Right cardiac atrium (tissue), 5 donors: ENCODE measurements at regions not wholly inside any gene's neighbourhood (a gene's known extent, or its start where the extent isn't known, plus 50 kb on each side); places are given as distances from the start of the nearest gene placed in this dataset.
A peak's percentile ranks its signal among the peaks of the same experiment; 100 is the strongest.

Source experiments
- ATAC-seq, 2 donors: fragments of 200-7000 bp; cut with Tn5 transposase; one replicate each; pipeline versions ENCODE4 v1.8.0 to v1.9.1; 2020; ENCODE audit warnings: moderate library complexity in 2 of 2, mild to moderate bottlenecking in 1 of 2
- DNase-seq, 3 donors: peaks; one replicate each; pipeline ENCODE4 v3.0.0-alpha.2; 2020
- H3K27ac ChIP-seq: one replicate; pipeline ENCODE4 v1.5.1; 2013; ENCODE audit warnings: mild to moderate bottlenecking, low read length, control low read depth, moderate library complexity
- H3K27me3 ChIP-seq: one replicate; pipeline ENCODE4 v1.6.1; 2013; ENCODE audit not compliant: control insufficient read depth, insufficient read depth
- H3K4me1 ChIP-seq: one replicate; pipeline ENCODE4 v1.6.1; 2013; ENCODE audit warnings: low read length; ENCODE audit not compliant: control insufficient read depth, insufficient read depth
- H3K4me3 ChIP-seq: one replicate; pipeline ENCODE4 v1.5.1; 2013; ENCODE audit warnings: low read length, control low read depth
- H3K9me3 ChIP-seq: one replicate; pipeline ENCODE4 v1.6.1; 2013; ENCODE audit warnings: low read length; ENCODE audit not compliant: control insufficient read depth
- WGBS: extraction: QIAGEN DNeasy Blood & Tissue Kit; methylation state at CpG from one replicate; pipeline ENCODE4 v1.1.7; 2013; 5-methylcytosine and 5-hydroxymethylcytosine counted together
- intact Hi-C, 4 donors: fragments of 100-400 bp; cut with DNase I; formaldehyde crosslinking; loops; one replicate each; pipeline versions ENCODE4 v1.11.0 to v1.14.0; 2022 to 2023
- donor health status: healthy with polysubstance abuse.
- donor health status: DM: no; HTN: yes; CAD: no.
- donor health status: DM: no; HTN: no; CAD: no.
- donor health status: DM: no; HTN: yes; CAD: no; lungs with severe emphysema.
- donor health status: DM: yes; HTN: yes; CAD: no.

- Histone ChIP-seq H3K4me1 (no peaks in the 10 kb centered on the region), H3K27ac (no peak overlapping the region), H3K4me3 (no peak overlapping the region), H3K27me3 (no peaks in the 10 kb centered on the region), H3K9me3 (no peaks in the 10 kb centered on the region)
- intact Hi-C loops: no loop called here
- ATAC-seq: no peak
- no peak for DNase-seq
- 91% methylated on average over 2 of the region's 2 CpGs for WGBS
These were observed 665.0 kb upstream of the RIOK2 start for GRCh38 chr5:97847920-97848631.

GRCh38 chr5:97851036-97851435 is 668.0 kb upstream of the RIOK2 start:
- DNase-seq (no peak), ATAC-seq (no peak)
- no peaks in the 10 kb centered on the region for H3K27me3 ChIP-seq
- WGBS: 87% methylated on average over 1 of the region's 1 CpG
- H3K9me3 ChIP-seq: no peaks in the 10 kb centered on the region
- no peak overlapping the region for H3K4me3 ChIP-seq
- H3K4me1 ChIP-seq: no peaks in the 10 kb centered on the region
- intact Hi-C loops: no loop called here
- no peak overlapping the region for H3K27ac ChIP-seq

GRCh38 chr5:97854871-97855762 is 672.1 kb upstream of the RIOK2 start:
- H3K9me3 ChIP-seq: no peaks in the 10 kb centered on the region
- intact Hi-C loops: no loop called here
- DNase-seq: peak; percentile 51 to 75 (median 65)
- no peaks in the 10 kb centered on the region for H3K4me1 ChIP-seq
- ATAC-seq: peak; percentile 89 to 91
- WGBS: 54% methylated on average over 9 of the region's 9 CpGs
- H3K4me3 ChIP-seq: no peak overlapping the region
- H3K27ac ChIP-seq: no peak overlapping the region
- no peaks in the 10 kb centered on the region for H3K27me3 ChIP-seq

- intact Hi-C loops: no loop called here
- no peaks in the 10 kb centered on the region for H3K9me3 ChIP-seq
- WGBS: 74% methylated on average over 2 of the region's 2 CpGs
- no peak overlapping the region for H3K4me3 ChIP-seq
- no peak overlapping the region for H3K27ac ChIP-seq
- H3K27me3 ChIP-seq: no peaks in the 10 kb centered on the region
- DNase-seq (no peak), ATAC-seq (no peak)
- no peaks in the 10 kb centered on the region for H3K4me1 ChIP-seq
These were observed 691.4 kb upstream of the RIOK2 start for GRCh38 chr5:97874491-97874890.

GRCh38 chr5:97876272-97876671 is 693.2 kb upstream of the RIOK2 start:
- DNase-seq: no peak
- WGBS: 34% methylated on average over 2 of the region's 2 CpGs
- intact Hi-C loops: no loop called here
- H3K4me1 ChIP-seq: no peaks in the 10 kb centered on the region
- H3K27me3 ChIP-seq: no peaks in the 10 kb centered on the region
- no peak overlapping the region for H3K27ac ChIP-seq
- peak in 1 of 2 donors; percentile 38 for ATAC-seq
- H3K9me3 ChIP-seq: no peaks in the 10 kb centered on the region
- H3K4me3 ChIP-seq: no peak overlapping the region

GRCh38 chr5:97877588-97877987 is 694.5 kb upstream of the RIOK2 start:
- H3K4me3 ChIP-seq: no peak overlapping the region
- ATAC-seq (no peak), DNase-seq (no peak)
- no peaks in the 10 kb centered on the region for H3K4me1 ChIP-seq
- no peaks in the 10 kb centered on the region for H3K27me3 ChIP-seq
- no peaks in the 10 kb centered on the region for H3K9me3 ChIP-seq
- 62% methylated on average over 3 of the region's 3 CpGs for WGBS
- intact Hi-C loops: no loop called here
- no peak overlapping the region for H3K27ac ChIP-seq

GRCh38 chr5:97888439-97888838 is 705.4 kb upstream of the RIOK2 start:
- Histone ChIP-seq H3K9me3 (no peaks in the 10 kb centered on the region), H3K4me1 (no peaks in the 10 kb centered on the region), H3K4me3 (no peak overlapping the region), H3K27me3 (no peaks in the 10 kb centered on the region), H3K27ac (no peak overlapping the region)
- WGBS: 61% methylated on average over 2 of the region's 2 CpGs
- no peak for DNase-seq
- intact Hi-C loops: no loop called here
- peak in 1 of 2 donors; percentile 83 for ATAC-seq

GRCh38 chr5:97891971-97892370 is 708.9 kb upstream of the RIOK2 start:
- H3K4me1 ChIP-seq: no peaks in the 10 kb centered on the region
- H3K4me3 ChIP-seq: no peak overlapping the region
- DNase-seq: no peak
- no peaks in the 10 kb centered on the region for H3K9me3 ChIP-seq
- ATAC-seq: no peak
- H3K27me3 ChIP-seq: no peaks in the 10 kb centered on the region
- intact Hi-C loops: no loop called here
- H3K27ac ChIP-seq: no peak overlapping the region

- Histone ChIP-seq H3K27me3 (no peaks in the 10 kb centered on the region), H3K9me3 (no peaks in the 10 kb centered on the region), H3K27ac (no peak overlapping the region), H3K4me3 (no peak overlapping the region), H3K4me1 (no peaks in the 10 kb centered on the region)
- WGBS: 81% methylated on average over 2 of the region's 2 CpGs
- DNase-seq (no peak), ATAC-seq (no peak)
- intact Hi-C loops: no loop called here
These were observed 720.7 kb upstream of the RIOK2 start for GRCh38 chr5:97903742-97904141.

GRCh38 chr5:97906135-97906534 is 723.1 kb upstream of the RIOK2 start:
- Histone ChIP-seq H3K27ac (no peak overlapping the region), H3K27me3 (no peaks in the 10 kb centered on the region), H3K4me3 (no peak overlapping the region), H3K4me1 (no peaks in the 10 kb centered on the region), H3K9me3 (no peaks in the 10 kb centered on the region)
- peak in 1 of 2 donors; percentile 79 for ATAC-seq
- intact Hi-C loops: no loop called here
- DNase-seq: no peak
- WGBS: 20% methylated on average over 3 of the region's 3 CpGs

- WGBS: 91% methylated on average over 3 of the region's 3 CpGs
- ATAC-seq: no peak
- no peak overlapping the region for H3K4me3 ChIP-seq
- intact Hi-C loops: no loop called here
- no peak for DNase-seq
- H3K9me3 ChIP-seq: no peaks in the 10 kb centered on the region
- H3K4me1 ChIP-seq: no peaks in the 10 kb centered on the region
- H3K27me3 ChIP-seq: no peaks in the 10 kb centered on the region
- H3K27ac ChIP-seq: no peak overlapping the region
These were observed 724.8 kb upstream of the RIOK2 start for GRCh38 chr5:97907646-97908400.
